ENCODE measurements at regions not wholly inside any gene's neighbourhood (a gene's known extent, or its start where the extent isn't known, plus 50 kb on each side); places are given as distances from the start of the nearest gene placed in this dataset.

GRCh38 chr2:136324966-136325365, 207.0 kb upstream of the CXCR4 start:
- DNase-seq, result no peak
- Histone ChIP-seq H3K27ac (ENCODE audit: low read depth, low read length) (no peak overlapping the region), H3K27me3 (ENCODE audit: control insufficient read depth in 2 of 2, insufficient read depth in 2 of 2, low read length in 2 of 2) (no peaks in the 10 kb centered on the region), H3K36me3 (ENCODE audit: control insufficient read depth in 2 of 3, insufficient read depth in 3 of 3, low read length in 3 of 3) (no peaks in the 10 kb centered on the region), H3K4me1 (ENCODE audit: control insufficient read depth in 2 of 2, insufficient read depth in 2 of 2, low read length in 2 of 2) (peaks cover 17 to 47% of the 10 kb centered on the region in 2 donors), H3K9me3 (ENCODE audit: control insufficient read depth in 2 of 3, low read length in 3 of 3) (no peaks in the 10 kb centered on the region), H3K4me3 (ENCODE audit: low read length) (no peak overlapping the region)
- peaks cover 45 to 71% (median 67%) of the 10 kb centered on the region in 7 donors for H3K4me1 Mint-ChIP-seq
- H3K9me3 Mint-ChIP-seq, result peaks cover 0 to 5% (median 0%) of the 10 kb centered on the region in 11 donors
- CTCF ChIA-PET, result no interaction called here
- POLR2A ChIA-PET, result interaction anchor here (1.0 to 5.9 kb wide), 4 partner anchors 9 to 192 kb away, joined by 3 to 76 read pairs (median 4); no protein-coding TSS in a partner anchor
- peak overlapping the region; percentile 11 to 97 (median 83) for H3K27ac Mint-ChIP-seq
- no peaks in the 10 kb centered on the region for H3K27me3 Mint-ChIP-seq
- no peak for ATAC-seq
- H3K36me3 Mint-ChIP-seq, result peaks cover 0 to 11% (median 0%) of the 10 kb centered on the region in 5 donors
- peak overlapping the region in 6 of 10 donors; percentile 51 to 86 (median 67) for H3K4me3 Mint-ChIP-seq
- intact Hi-C loops (cut with micrococcal nuclease), result loop anchor here (5.0 kb wide), 2 partner anchors 363 to 583 kb away; partner anchors contain the start of gene UBXN4 (in 1 of the 2)

- Histone ChIP-seq H3K36me3 (ENCODE audit: control insufficient read depth in 2 of 3, insufficient read depth in 3 of 3, low read length in 3 of 3) (no peaks in the 10 kb centered on the region), H3K27ac (ENCODE audit: low read depth, low read length) (peak overlapping the region; percentile 38), H3K4me3 (ENCODE audit: low read length) (peak overlapping the region; percentile 3), H3K27me3 (ENCODE audit: control insufficient read depth in 2 of 2, insufficient read depth in 2 of 2, low read length in 2 of 2) (no peaks in the 10 kb centered on the region), H3K4me1 (ENCODE audit: control insufficient read depth in 2 of 2, insufficient read depth in 2 of 2, low read length in 2 of 2) (peaks cover 17 to 47% of the 10 kb centered on the region in 2 donors), H3K9me3 (ENCODE audit: control insufficient read depth in 2 of 3, low read length in 3 of 3) (no peaks in the 10 kb centered on the region)
- ChIA-PET CTCF (no interaction called here), POLR2A (interaction anchor here (1.0 to 5.9 kb wide), 4 partner anchors 8 to 191 kb away, joined by 3 to 76 read pairs (median 4); no protein-coding TSS in a partner anchor)
- Mint-ChIP-seq H3K4me3 (peak overlapping the region; percentile 51 to 86 (median 69)), H3K4me1 (peaks cover 45 to 75% (median 70%) of the 10 kb centered on the region in 7 donors), H3K9me3 (peaks cover 0 to 5% (median 0%) of the 10 kb centered on the region in 11 donors), H3K27me3 (no peaks in the 10 kb centered on the region), H3K36me3 (peaks cover 0 to 11% (median 0%) of the 10 kb centered on the region in 5 donors), H3K27ac (peak overlapping the region; percentile 74 to 97 (median 86))
- DNase-seq, result no peak
- ATAC-seq, result no peak
- intact Hi-C loops (cut with micrococcal nuclease), result no loop called here
These were observed 206.0 kb upstream of the CXCR4 start for GRCh38 chr2:136323935-136324334.

- intact Hi-C loops (cut with micrococcal nuclease), result no loop called here
- Mint-ChIP-seq H3K4me3 (peak overlapping the region in 4 of 10 donors; percentile 23 to 69 (median 31)), H3K9me3 (peaks cover 0 to 5% (median 0%) of the 10 kb centered on the region in 11 donors), H3K36me3 (peaks cover 0 to 8% (median 0%) of the 10 kb centered on the region in 5 donors), H3K4me1 (peaks cover 39 to 68% (median 65%) of the 10 kb centered on the region in 7 donors), H3K27me3 (no peaks in the 10 kb centered on the region), H3K27ac (peak overlapping the region in 7 of 9 donors; percentile 11 to 89 (median 75))
- ATAC-seq (no peak), DNase-seq (no peak)
- peaks cover 12 to 40% of the 10 kb centered on the region in 2 donors for H3K4me1 ChIP-seq (ENCODE audit: control insufficient read depth in 2 of 2, insufficient read depth in 2 of 2, low read length in 2 of 2)
- no peak overlapping the region for H3K4me3 ChIP-seq (ENCODE audit: low read length)
- CTCF ChIA-PET, result no interaction called here
- no peaks in the 10 kb centered on the region for H3K9me3 ChIP-seq (ENCODE audit: control insufficient read depth in 2 of 3, low read length in 3 of 3)
- no peaks in the 10 kb centered on the region for H3K36me3 ChIP-seq (ENCODE audit: control insufficient read depth in 2 of 3, insufficient read depth in 3 of 3, low read length in 3 of 3)
- POLR2A ChIA-PET, result interaction anchor here (0.7 to 1.3 kb wide), 2 partner anchors 123 to 181 kb away, joined by 4 read pairs; no protein-coding TSS in a partner anchor
- H3K27me3 ChIP-seq (ENCODE audit: control insufficient read depth in 2 of 2, insufficient read depth in 2 of 2, low read length in 2 of 2), result no peaks in the 10 kb centered on the region
- H3K27ac ChIP-seq (ENCODE audit: low read depth, low read length), result no peak overlapping the region
These were observed 205.2 kb upstream of the CXCR4 start for GRCh38 chr2:136323195-136323594.

GRCh38 chr2:136322428-136322827, 204.5 kb upstream of the CXCR4 start:
- no peaks in the 10 kb centered on the region for H3K36me3 ChIP-seq (ENCODE audit: control insufficient read depth in 2 of 3, insufficient read depth in 3 of 3, low read length in 3 of 3)
- no peaks in the 10 kb centered on the region for H3K9me3 ChIP-seq (ENCODE audit: control insufficient read depth in 2 of 3, low read length in 3 of 3)
- intact Hi-C loops (cut with micrococcal nuclease), result no loop called here
- peaks cover 5 to 34% of the 10 kb centered on the region in 2 donors for H3K4me1 ChIP-seq (ENCODE audit: control insufficient read depth in 2 of 2, insufficient read depth in 2 of 2, low read length in 2 of 2)
- DNase-seq (no peak), ATAC-seq (peak; percentile 28)
- no peaks in the 10 kb centered on the region for H3K27me3 ChIP-seq (ENCODE audit: control insufficient read depth in 2 of 2, insufficient read depth in 2 of 2, low read length in 2 of 2)
- Mint-ChIP-seq H3K36me3 (peaks cover 0 to 8% (median 0%) of the 10 kb centered on the region in 5 donors), H3K4me1 (peaks cover 31 to 61% (median 58%) of the 10 kb centered on the region in 7 donors), H3K27ac (peak overlapping the region; percentile 26 to 89 (median 75)), H3K9me3 (peaks cover 0 to 5% (median 0%) of the 10 kb centered on the region in 11 donors), H3K27me3 (no peaks in the 10 kb centered on the region), H3K4me3 (peak overlapping the region in 6 of 10 donors; percentile 2 to 46 (median 26))
- H3K4me3 ChIP-seq (ENCODE audit: low read length), result no peak overlapping the region
- no peak overlapping the region for H3K27ac ChIP-seq (ENCODE audit: low read depth, low read length)
- POLR2A ChIA-PET, result interaction anchor here (0.7 to 1.3 kb wide), 2 partner anchors 122 to 181 kb away, joined by 4 read pairs; no protein-coding TSS in a partner anchor
- CTCF ChIA-PET, result interaction anchor here (1.1 kb wide), 1 partner anchor 61 kb away, joined by 3 read pairs; no protein-coding TSS in a partner anchor

GRCh38 chr2:136319651-136320050, 201.7 kb upstream of the CXCR4 start:
- ChIA-PET CTCF (no interaction called here), POLR2A (interaction anchor here (0.8 to 1.0 kb wide), 2 partner anchors 21 to 400 kb away, joined by 3 to 5 read pairs; no protein-coding TSS in a partner anchor)
- peaks cover 0 to 22% of the 10 kb centered on the region in 2 donors for H3K4me1 ChIP-seq (ENCODE audit: control insufficient read depth in 2 of 2, insufficient read depth in 2 of 2, low read length in 2 of 2)
- ATAC-seq (no peak), DNase-seq (no peak)
- no peak overlapping the region for H3K27ac ChIP-seq (ENCODE audit: low read depth, low read length)
- Mint-ChIP-seq H3K9me3 (peaks cover 0 to 3% (median 0%) of the 10 kb centered on the region in 11 donors), H3K36me3 (peaks cover 0 to 7% (median 0%) of the 10 kb centered on the region in 5 donors), H3K27ac (peak overlapping the region in 6 of 9 donors; percentile 1 to 86 (median 47)), H3K4me1 (peaks cover 14 to 39% (median 33%) of the 10 kb centered on the region in 7 donors), H3K27me3 (peaks cover 0 to 3% (median 0%) of the 10 kb centered on the region in 5 donors), H3K4me3 (no peak overlapping the region)
- no peaks in the 10 kb centered on the region for H3K9me3 ChIP-seq (ENCODE audit: control insufficient read depth in 2 of 3, low read length in 3 of 3)
- no peak overlapping the region for H3K4me3 ChIP-seq (ENCODE audit: low read length)
- intact Hi-C loops (cut with micrococcal nuclease), result no loop called here
- no peaks in the 10 kb centered on the region for H3K36me3 ChIP-seq (ENCODE audit: control insufficient read depth in 2 of 3, insufficient read depth in 3 of 3, low read length in 3 of 3)
- H3K27me3 ChIP-seq (ENCODE audit: control insufficient read depth in 2 of 2, insufficient read depth in 2 of 2, low read length in 2 of 2), result no peaks in the 10 kb centered on the region

- Histone ChIP-seq H3K4me1 (ENCODE audit: control insufficient read depth in 2 of 2, insufficient read depth in 2 of 2, low read length in 2 of 2) (peaks cover 0 to 18% of the 10 kb centered on the region in 2 donors), H3K36me3 (ENCODE audit: control insufficient read depth in 2 of 3, insufficient read depth in 3 of 3, low read length in 3 of 3) (no peaks in the 10 kb centered on the region), H3K4me3 (ENCODE audit: low read length) (no peak overlapping the region), H3K27me3 (ENCODE audit: control insufficient read depth in 2 of 2, insufficient read depth in 2 of 2, low read length in 2 of 2) (no peaks in the 10 kb centered on the region), H3K27ac (ENCODE audit: low read depth, low read length) (no peak overlapping the region), H3K9me3 (ENCODE audit: control insufficient read depth in 2 of 3, low read length in 3 of 3) (no peaks in the 10 kb centered on the region)
- Mint-ChIP-seq H3K4me1 (peaks cover 10 to 35% (median 28%) of the 10 kb centered on the region in 7 donors), H3K9me3 (peaks cover 0 to 3% (median 0%) of the 10 kb centered on the region in 11 donors), H3K27me3 (peaks cover 0 to 3% (median 0%) of the 10 kb centered on the region in 5 donors), H3K4me3 (peak overlapping the region in 1 of 10 donors; percentile 3), H3K36me3 (peaks cover 0 to 4% (median 0%) of the 10 kb centered on the region in 5 donors), H3K27ac (peak overlapping the region in 7 of 9 donors; percentile 1 to 86 (median 36))
- ChIA-PET POLR2A (interaction anchor here (1.0 kb wide), 1 partner anchor 20 kb away, joined by 5 read pairs; no protein-coding TSS in a partner anchor), CTCF (interaction anchor here (0.6 kb wide), 1 partner anchor 58 kb away, joined by 3 read pairs; no protein-coding TSS in a partner anchor)
- ATAC-seq (no peak), DNase-seq (peak in 1 of 9 donors; percentile 37)
- intact Hi-C loops (cut with micrococcal nuclease), result no loop called here
These were observed 201.3 kb upstream of the CXCR4 start for GRCh38 chr2:136319237-136319636.

Measured in naive thymus-derived CD4-positive, alpha-beta T cell (primary cell).